PFSK-1 (cell line): ENCODE measurements at regions not wholly inside any gene's neighbourhood (a gene's known extent, or its start where the extent isn't known, plus 50 kb on each side); places are given as distances from the start of the nearest gene placed in this dataset.

Experiments used
- FOXP2 ChIP-seq: optimal IDR thresholded peaks from 2 replicates; pipeline ENCODE3; 2011; ENCODE audit warnings: borderline replicate concordance, control low read depth, inconsistent platforms; ENCODE audit not compliant: insufficient read depth; ENCODE audit errors: extremely low read length, extremely low read depth
- POLR2AphosphoS5 ChIP-seq: IDR thresholded peaks from 2 replicates; pipeline ENCODE4 v1.6.1; 2012; ENCODE audit warnings: low read depth, mild to moderate bottlenecking, control low read depth, low read length, moderate library complexity
- REST ChIP-seq, 2 experiments: IDR thresholded peaks; 2 replicates each; pipeline versions ENCODE4 v1.6.1 to v1.8.0; 2011 to 2012; ENCODE audit warnings: low read depth in 2 of 2, low read length in 2 of 2, control low read depth in 1 of 2, inconsistent platforms in 1 of 2, mild to moderate bottlenecking in 1 of 2, moderate library complexity in 1 of 2; ENCODE audit not compliant: insufficient read depth in 1 of 2
- TAF1 ChIP-seq: IDR thresholded peaks from 2 replicates; pipeline ENCODE4 v1.6.1; 2012; ENCODE audit warnings: low read length, control low read depth, borderline replicate concordance; ENCODE audit not compliant: insufficient read depth

- TF ChIP-seq REST (IDR thresholded peaks at IDR 0.05; ENCODE audit: insufficient read depth in 1 of 2, low read depth in 2 of 2, low read length in 2 of 2) (no peak), TAF1 (no peak), POLR2AphosphoS5 (no peak), FOXP2 (no peak)
Observed at GRCh38 chr7:153943457-153943856, 108.7 kb upstream of the DPP6 start.
